Mesenchymal stem cell (in vitro differentiated cells and primary cell): ENCODE measurements at regions not wholly inside any gene's neighbourhood (a gene's known extent, or its start where the extent isn't known, plus 50 kb on each side); places are given as distances from the start of the nearest gene placed in this dataset. TPM values are rescaled to one million over a fixed set of nuclear protein-coding genes. Genes with fewer than 3 reads are reported as not detected.

Source experiments
- DNase-seq: peaks from one replicate; pipeline ENCODE4 v3.0.0-alpha.2; 2013
- H2AFZ ChIP-seq: one replicate; pipeline ENCODE4 v1.6.1; 2013; ENCODE audit warnings: low read depth, mild to moderate bottlenecking, control low read depth, inconsistent platforms, low read length, moderate library complexity
- H2AK5ac ChIP-seq: 2 replicates; pipeline ENCODE4 v1.6.1; 2013; ENCODE audit warnings: low read length, moderate library complexity, mild to moderate bottlenecking, inconsistent platforms; ENCODE audit not compliant: severe bottlenecking
- H2BK120ac ChIP-seq: one replicate; pipeline ENCODE4 v1.6.1; 2013; ENCODE audit warnings: low read depth, mild to moderate bottlenecking, inconsistent platforms, low read length, moderate library complexity
- H2BK12ac ChIP-seq, 2 experiments: one replicate each; pipeline ENCODE4 v1.6.1; 2013; ENCODE audit warnings: inconsistent platforms in 2 of 2, low read length in 2 of 2, mild to moderate bottlenecking in 2 of 2, moderate library complexity in 2 of 2, control low read depth in 1 of 2
- H2BK15ac ChIP-seq: one replicate; pipeline ENCODE4 v1.6.1; 2013; ENCODE audit warnings: mild to moderate bottlenecking, low read depth, inconsistent platforms; ENCODE audit not compliant: poor library complexity, severe bottlenecking
- H2BK5ac ChIP-seq: 2 replicates; pipeline ENCODE4 v1.6.1; 2013; ENCODE audit warnings: low read depth, mild to moderate bottlenecking, low read length, control low read depth, inconsistent platforms; ENCODE audit not compliant: poor library complexity, severe bottlenecking
- H3K14ac ChIP-seq, 2 experiments: one replicate each; pipeline ENCODE4 v1.6.1; 2013; ENCODE audit warnings: inconsistent platforms in 2 of 2, low read length in 2 of 2, control low read depth in 1 of 2, mild to moderate bottlenecking in 1 of 2, moderate library complexity in 1 of 2
- H3K18ac ChIP-seq, 2 experiments: one replicate each; pipeline ENCODE4 v1.6.1; 2013; ENCODE audit warnings: inconsistent platforms in 2 of 2, low read length in 2 of 2, control low read depth in 1 of 2, low read depth in 1 of 2, mild to moderate bottlenecking in 1 of 2
- H3K23ac ChIP-seq, 2 experiments: one replicate each; pipeline ENCODE4 v1.6.1; 2013; ENCODE audit warnings: inconsistent platforms in 2 of 2, low read length in 2 of 2, mild to moderate bottlenecking in 2 of 2, moderate library complexity in 2 of 2, control low read depth in 1 of 2
- H3K27ac ChIP-seq: 2 replicates; pipeline ENCODE4 v1.5.1; 2013; ENCODE audit warnings: mild to moderate bottlenecking, moderate library complexity, low read length, control low read depth, inconsistent platforms; ENCODE audit not compliant: poor library complexity, severe bottlenecking
- H3K27me3 ChIP-seq, 2 experiments: 2 replicates each; pipeline versions ENCODE4 v1.6.1 to v1.7.0; 2013; ENCODE audit warnings: low read length in 2 of 2, mild to moderate bottlenecking in 2 of 2, moderate library complexity in 2 of 2, control low read depth in 1 of 2, inconsistent platforms in 1 of 2; ENCODE audit not compliant: control insufficient read depth in 1 of 2, insufficient read depth in 1 of 2
- H3K36me3 ChIP-seq, 2 experiments: 2 replicates each; pipeline versions ENCODE4 v1.6.1 to v1.7.0; 2013; ENCODE audit warnings: low read length in 2 of 2, control low read depth in 1 of 2, inconsistent platforms in 1 of 2, low read depth in 1 of 2, mild to moderate bottlenecking in 1 of 2; ENCODE audit not compliant: insufficient read depth in 2 of 2, control insufficient read depth in 1 of 2
- H3K4ac ChIP-seq, 2 experiments: one replicate each; pipeline ENCODE4 v1.6.1; 2013; ENCODE audit warnings: inconsistent platforms in 2 of 2, low read length in 2 of 2, mild to moderate bottlenecking in 2 of 2, moderate library complexity in 2 of 2, control low read depth in 1 of 2, low read depth in 1 of 2
- H3K4me1 ChIP-seq: 2 replicates; pipeline ENCODE4 v1.6.1; 2013; ENCODE audit warnings: low read depth, low read length, control low read depth; ENCODE audit not compliant: control insufficient read depth, insufficient read depth
- H3K4me2 ChIP-seq: 2 replicates; pipeline ENCODE4 v1.6.1; 2013; ENCODE audit warnings: low read length, mild to moderate bottlenecking, inconsistent platforms; ENCODE audit not compliant: poor library complexity, severe bottlenecking
- H3K4me3 ChIP-seq, 2 experiments: 2 replicates each; pipeline versions ENCODE4 v1.5.1 to v1.7.0; 2013; ENCODE audit warnings: low read length in 2 of 2, mild to moderate bottlenecking in 2 of 2, control low read depth in 1 of 2, low read depth in 1 of 2; ENCODE audit not compliant: insufficient read depth in 1 of 2
- H3K79me1 ChIP-seq: replicated peaks from 2 replicates; pipeline ENCODE4 v1.6.1; 2013; ENCODE audit warnings: mild to moderate bottlenecking, control low read depth, low read length, inconsistent platforms; ENCODE audit not compliant: poor library complexity, severe bottlenecking
- H3K9ac ChIP-seq: 2 replicates; pipeline ENCODE4 v1.7.0; 2013; ENCODE audit warnings: mild to moderate bottlenecking, low read length, moderate library complexity
- H3K9me3 ChIP-seq: 2 replicates; pipeline ENCODE4 v1.7.0; 2013; ENCODE audit warnings: mild to moderate bottlenecking, low read length; ENCODE audit not compliant: control insufficient read depth
- H4K8ac ChIP-seq: one replicate; pipeline ENCODE4 v1.6.1; 2013; ENCODE audit warnings: inconsistent platforms, mild to moderate bottlenecking, low read length, moderate library complexity
- H4K91ac ChIP-seq: one replicate; pipeline ENCODE4 v1.6.1; 2013; ENCODE audit warnings: mild to moderate bottlenecking, low read length, inconsistent platforms
- WGBS: methylation state at CpG from one replicate; pipeline ENCODE4 v1.1.7; 2013; ENCODE audit warnings: mixed read lengths; 5-methylcytosine and 5-hydroxymethylcytosine counted together
- small RNA-seq: library from polyadenylated mRNA; stranded (forward); fragments of <200 nt; extraction: miRNeasy Mini kit (QIAGEN cat#:217004); gene quantifications from one replicate; pipeline ENCODE3, GENCODE V24; 2013; ENCODE audit warnings: low read depth

DNA sequence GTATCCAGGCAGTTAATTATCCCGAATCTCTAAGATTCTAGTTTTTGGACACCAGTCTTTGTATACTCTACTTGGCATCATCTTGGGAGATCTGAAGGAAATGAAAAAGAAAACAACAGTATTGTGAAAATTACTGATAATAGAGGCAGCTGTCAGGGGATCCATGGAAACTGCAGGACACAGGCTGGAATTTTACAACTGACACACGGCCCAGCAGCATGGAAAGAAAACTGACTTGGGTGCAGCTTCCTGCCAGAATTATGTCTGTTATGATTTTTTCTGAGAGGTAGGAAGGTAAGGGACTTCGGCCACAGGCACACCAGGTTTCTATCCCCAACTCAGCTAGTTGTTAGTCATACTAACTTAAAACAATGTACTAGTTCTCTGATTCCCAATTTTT, 57.7 kb upstream of the ERBB4 start:
- H3K4me1 ChIP-seq = no peaks in the 10 kb centered on the region
- H3K36me3 ChIP-seq = no peaks in the 10 kb centered on the region
- 61% methylated on average over 1 of the region's 3 CpGs for whole genome bisulfite sequencing

GRCh38 chr2:212595036-212595654, 56.5 kb upstream of the ERBB4 start:
- 60% methylated on average over 2 of the region's 3 CpGs for WGBS
- H3K27me3 ChIP-seq = no peaks in the 10 kb centered on the region

More for the DNA sequence above, 57.7 kb upstream of the ERBB4 start:
- Histone ChIP-seq H4K91ac (no peak overlapping the region), H3K14ac (no peak overlapping the region), H3K18ac (no peak overlapping the region), H3K23ac (no peak overlapping the region), H3K9ac (no peak overlapping the region), H3K4me2 (no peak overlapping the region), H2BK120ac (no peak overlapping the region), H2AK5ac (no peak overlapping the region), H4K8ac (no peak overlapping the region), H2AFZ (no peak overlapping the region), H3K27me3 (no peaks in the 10 kb centered on the region), H3K9me3 (no peaks in the 10 kb centered on the region), H2BK15ac (no peak overlapping the region), H2BK5ac (no peak overlapping the region), H3K4me3 (no peak overlapping the region), H3K79me1 (no peaks in the 10 kb centered on the region), H3K27ac (no peak overlapping the region), H2BK12ac (no peak overlapping the region), H3K4ac (no peak overlapping the region)
- DNase-seq = no peak

GRCh38 chr2:212592695-212593094, 54.1 kb upstream of the ERBB4 start:
- H2AFZ ChIP-seq = no peak overlapping the region
- no peak for DNase-seq
- no peaks in the 10 kb centered on the region for H3K27me3 ChIP-seq
- no peak overlapping the region for H3K4ac ChIP-seq
- no peak overlapping the region for H4K8ac ChIP-seq
- H3K9ac ChIP-seq = no peak overlapping the region
- H2AK5ac ChIP-seq = no peak overlapping the region
- H2BK5ac ChIP-seq = no peak overlapping the region
- no peaks in the 10 kb centered on the region for H3K79me1 ChIP-seq
- H3K4me2 ChIP-seq = no peak overlapping the region
- no peaks in the 10 kb centered on the region for H3K36me3 ChIP-seq
- no peak overlapping the region for H3K14ac ChIP-seq
- no peaks in the 10 kb centered on the region for H3K9me3 ChIP-seq
- no peak overlapping the region for H3K27ac ChIP-seq
- H2BK12ac ChIP-seq = no peak overlapping the region
- H3K18ac ChIP-seq = no peak overlapping the region
- H3K23ac ChIP-seq = no peak overlapping the region
- no peaks in the 10 kb centered on the region for H3K4me1 ChIP-seq
- H4K91ac ChIP-seq = no peak overlapping the region
- no CpG with 5 or more reads among the region's 1 CpG for WGBS
- no peak overlapping the region for H2BK120ac ChIP-seq
- no peak overlapping the region for H3K4me3 ChIP-seq
- H2BK15ac ChIP-seq = no peak overlapping the region

More at GRCh38 chr2:212595036-212595654, 56.5 kb upstream of the ERBB4 start:
- H2BK120ac ChIP-seq = no peak overlapping the region
- no peaks in the 10 kb centered on the region for H3K9me3 ChIP-seq
- H2BK12ac ChIP-seq = no peak overlapping the region
- no peaks in the 10 kb centered on the region for H3K36me3 ChIP-seq
- no peak overlapping the region for H4K91ac ChIP-seq
- H3K79me1 ChIP-seq = no peaks in the 10 kb centered on the region
- peak; percentile 3 for DNase-seq
- H2BK5ac ChIP-seq = no peak overlapping the region
- H2AFZ ChIP-seq = no peak overlapping the region
- H3K4ac ChIP-seq = no peak overlapping the region
- no peak overlapping the region for H3K18ac ChIP-seq
- no peak overlapping the region for H3K4me2 ChIP-seq
- no peak overlapping the region for H3K14ac ChIP-seq
- no peak overlapping the region for H4K8ac ChIP-seq
- H3K23ac ChIP-seq = no peak overlapping the region
- no peak overlapping the region for H2AK5ac ChIP-seq
- H3K4me3 ChIP-seq = no peak overlapping the region
- H3K9ac ChIP-seq = no peak overlapping the region
- H3K4me1 ChIP-seq = no peaks in the 10 kb centered on the region
- H3K27ac ChIP-seq = no peak overlapping the region
- H2BK15ac ChIP-seq = no peak overlapping the region

Small RNA genes lying in the stretch of these regions (small RNA-seq; reads per million reads assigned to genes)
- gene MIR4776-1 = not detected
